ENCODE measurements at regions not wholly inside any gene's neighbourhood (a gene's known extent, or its start where the extent isn't known, plus 50 kb on each side); places are given as distances from the start of the nearest gene placed in this dataset.
"Not testable (repeated sequence)": the region's sequence is repeated elsewhere in the genome, so short reads cannot be mapped to it uniquely, and the experiment has no call there.

GRCh38 chr5:18523380-18523779, 889.1 kb downstream of the TAF11L14 start:
- no peaks in the 10 kb centered on the region for H3K36me3 Mint-ChIP-seq (ENCODE audit: low read depth)
- H3K27ac Mint-ChIP-seq: no peak overlapping the region
- H3K9me3 Mint-ChIP-seq: peaks cover 2% of the 10 kb centered on the region
- POLR2A ChIA-PET: no interaction called here
- no peaks in the 10 kb centered on the region for H3K4me1 Mint-ChIP-seq (ENCODE audit: low read depth)
- ATAC-seq (no peak), DNase-seq (no peak)
- intact Hi-C loops (cut with micrococcal nuclease): no loop called here
- H3K4me3 Mint-ChIP-seq: no peak overlapping the region
- CTCF ChIA-PET: no interaction called here
- no peak for TF ChIP-seq CTCF (IDR thresholded peaks at IDR 0.05)
- H3K27me3 Mint-ChIP-seq: no peaks in the 10 kb centered on the region

- H3K27me3 Mint-ChIP-seq: no peaks in the 10 kb centered on the region
- ChIA-PET POLR2A (no interaction called here), CTCF (interaction anchor here (0.6 kb wide), 1 partner anchor 277 kb away, joined by 3 read pairs; no protein-coding TSS in a partner anchor)
- no peak overlapping the region for H3K27ac Mint-ChIP-seq
- H3K9me3 Mint-ChIP-seq: no peaks in the 10 kb centered on the region
- H3K4me1 Mint-ChIP-seq (ENCODE audit: low read depth): no peaks in the 10 kb centered on the region
- H3K4me3 Mint-ChIP-seq: no peak overlapping the region
- DNase-seq (no peak), ATAC-seq (no peak)
- intact Hi-C loops (cut with micrococcal nuclease): no loop called here
- no peak for TF ChIP-seq CTCF (IDR thresholded peaks at IDR 0.05)
- H3K36me3 Mint-ChIP-seq (ENCODE audit: low read depth): no peaks in the 10 kb centered on the region
These were observed 892.6 kb downstream of the TAF11L14 start for GRCh38 chr5:18526792-18527405.

- H3K9me3 Mint-ChIP-seq: peaks cover 3% of the 10 kb centered on the region
- H3K27ac Mint-ChIP-seq: no peak overlapping the region
- ChIA-PET POLR2A (interaction anchor here (0.6 kb wide), 1 partner anchor 76 kb away, joined by 3 read pairs; no protein-coding TSS in a partner anchor), CTCF (no interaction called here)
- intact Hi-C loops (cut with micrococcal nuclease): no loop called here
- H3K4me1 Mint-ChIP-seq (ENCODE audit: low read depth): no peaks in the 10 kb centered on the region
- ATAC-seq (no peak), DNase-seq (no peak)
- no peak for TF ChIP-seq CTCF (IDR thresholded peaks at IDR 0.05)
- H3K36me3 Mint-ChIP-seq (ENCODE audit: low read depth): no peaks in the 10 kb centered on the region
- H3K27me3 Mint-ChIP-seq: no peaks in the 10 kb centered on the region
- no peak overlapping the region for H3K4me3 Mint-ChIP-seq
These were observed 898.9 kb downstream of the TAF11L14 start for GRCh38 chr5:18533137-18533536.

- intact Hi-C loops (cut with micrococcal nuclease): no loop called here
- Mint-ChIP-seq H3K27me3 (no peaks in the 10 kb centered on the region), H3K27ac (no peak overlapping the region), H3K9me3 (peaks cover 3% of the 10 kb centered on the region), H3K36me3 (ENCODE audit: low read depth) (no peaks in the 10 kb centered on the region), H3K4me3 (no peak overlapping the region), H3K4me1 (ENCODE audit: low read depth) (no peaks in the 10 kb centered on the region)
- ATAC-seq (no peak), DNase-seq (no peak)
- CTCF ChIA-PET: no interaction called here
- POLR2A ChIA-PET: no interaction called here
- TF ChIP-seq CTCF (IDR thresholded peaks at IDR 0.05): no peak
These were observed 899.9 kb downstream of the TAF11L14 start for GRCh38 chr5:18534119-18534518.

GRCh38 chr5:18535753-18536152, 901.5 kb downstream of the TAF11L14 start:
- intact Hi-C loops (cut with micrococcal nuclease); DNase-seq; H3K27me3 Mint-ChIP-seq; H3K4me3 Mint-ChIP-seq; H3K4me1 Mint-ChIP-seq (ENCODE audit: low read depth); POLR2A ChIA-PET; ATAC-seq; H3K36me3 Mint-ChIP-seq (ENCODE audit: low read depth); H3K9me3 Mint-ChIP-seq; CTCF ChIA-PET; H3K27ac Mint-ChIP-seq: not testable (repeated sequence)

- Mint-ChIP-seq H3K4me1 (ENCODE audit: low read depth) (no peaks in the 10 kb centered on the region), H3K4me3 (no peak overlapping the region)
- intact Hi-C loops (cut with micrococcal nuclease): no loop called here
These were observed 910.2 kb downstream of the TAF11L14 start for GRCh38 chr5:18544421-18544820.

More at GRCh38 chr5:18544421-18544820, 910.2 kb downstream of the TAF11L14 start:
- Mint-ChIP-seq H3K27ac (no peak overlapping the region), H3K36me3 (ENCODE audit: low read depth) (no peaks in the 10 kb centered on the region), H3K9me3 (peaks cover 6% of the 10 kb centered on the region), H3K27me3 (no peaks in the 10 kb centered on the region)
- DNase-seq: no peak
- POLR2A ChIA-PET: no interaction called here
- no peak for ATAC-seq
- no peak for TF ChIP-seq CTCF (IDR thresholded peaks at IDR 0.05)
- CTCF ChIA-PET: no interaction called here

All from activated CD8-positive, alpha-beta T cell treated with anti-CD3 and anti-CD28 coated beads for 36 hours (primary cell).